GM13977 (cell line): ENCODE measurements at regions not wholly inside any gene's neighbourhood (a gene's known extent, or its start where the extent isn't known, plus 50 kb on each side); places are given as distances from the start of the nearest gene placed in this dataset.
"Not testable (repeated sequence)": the region's sequence is repeated elsewhere in the genome, so short reads cannot be mapped to it uniquely, and the experiment has no call there.

ENCODE experiments used
- DNase-seq: peaks from one replicate; pipeline ENCODE4 v3.0.0; 2012; ENCODE audit warnings: low spot score
- in situ Hi-C: fragments of 300-500 bp; cut with MboI; formaldehyde crosslinking; loops from one replicate; pipeline ENCODE4 v1.12.0; 2022; ENCODE audit warnings: low sequenced_read_pairs, low pct_unique_long_range_greater_than_20kb, mixed read lengths, inconsistent platforms; ENCODE audit not compliant: unreplicated experiment
- TF ChIP-seq, protein P1 (sequence below): IDR thresholded peaks from 2 replicates; pipeline ENCODE4 v1.5.1; 2012; ENCODE audit warnings: mild to moderate bottlenecking, control low read depth; ENCODE audit not compliant: insufficient read depth; ENCODE audit errors: extremely low read depth, missing control alignments

- DNase-seq, result no peak
- TF ChIP-seq, protein P1, sequence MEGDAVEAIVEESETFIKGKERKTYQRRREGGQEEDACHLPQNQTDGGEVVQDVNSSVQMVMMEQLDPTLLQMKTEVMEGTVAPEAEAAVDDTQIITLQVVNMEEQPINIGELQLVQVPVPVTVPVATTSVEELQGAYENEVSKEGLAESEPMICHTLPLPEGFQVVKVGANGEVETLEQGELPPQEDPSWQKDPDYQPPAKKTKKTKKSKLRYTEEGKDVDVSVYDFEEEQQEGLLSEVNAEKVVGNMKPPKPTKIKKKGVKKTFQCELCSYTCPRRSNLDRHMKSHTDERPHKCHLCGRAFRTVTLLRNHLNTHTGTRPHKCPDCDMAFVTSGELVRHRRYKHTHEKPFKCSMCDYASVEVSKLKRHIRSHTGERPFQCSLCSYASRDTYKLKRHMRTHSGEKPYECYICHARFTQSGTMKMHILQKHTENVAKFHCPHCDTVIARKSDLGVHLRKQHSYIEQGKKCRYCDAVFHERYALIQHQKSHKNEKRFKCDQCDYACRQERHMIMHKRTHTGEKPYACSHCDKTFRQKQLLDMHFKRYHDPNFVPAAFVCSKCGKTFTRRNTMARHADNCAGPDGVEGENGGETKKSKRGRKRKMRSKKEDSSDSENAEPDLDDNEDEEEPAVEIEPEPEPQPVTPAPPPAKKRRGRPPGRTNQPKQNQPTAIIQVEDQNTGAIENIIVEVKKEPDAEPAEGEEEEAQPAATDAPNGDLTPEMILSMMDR, result no peak
- in situ Hi-C loops, result no loop called here
Observed at GRCh38 chr2:7167801-7168411, 250.7 kb downstream of the RNF144A start.

DNA sequence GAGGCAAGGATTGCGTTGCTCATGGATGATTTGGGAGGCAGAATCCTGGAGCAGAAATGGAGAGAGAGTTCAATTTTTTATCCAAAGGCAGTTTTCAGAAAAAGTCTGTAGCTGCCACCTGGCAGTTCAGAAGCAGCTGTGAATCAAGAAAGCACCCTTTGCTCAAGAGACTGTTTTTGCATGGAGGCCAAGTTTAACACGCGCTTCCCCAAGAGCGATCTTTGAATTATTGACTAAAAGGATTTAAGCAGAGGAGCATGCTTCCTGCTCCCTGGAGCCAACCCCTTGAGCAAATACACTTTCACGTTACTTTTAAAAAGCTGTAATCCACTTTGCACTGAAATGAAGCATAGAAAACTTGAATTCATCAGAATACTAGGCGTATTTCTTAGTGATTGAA lies 252.4 kb downstream of the RNF144A start:
- in situ Hi-C loops, result no loop called here
- no peak for DNase-seq
- TF ChIP-seq, protein P1, result no peak

DNA sequence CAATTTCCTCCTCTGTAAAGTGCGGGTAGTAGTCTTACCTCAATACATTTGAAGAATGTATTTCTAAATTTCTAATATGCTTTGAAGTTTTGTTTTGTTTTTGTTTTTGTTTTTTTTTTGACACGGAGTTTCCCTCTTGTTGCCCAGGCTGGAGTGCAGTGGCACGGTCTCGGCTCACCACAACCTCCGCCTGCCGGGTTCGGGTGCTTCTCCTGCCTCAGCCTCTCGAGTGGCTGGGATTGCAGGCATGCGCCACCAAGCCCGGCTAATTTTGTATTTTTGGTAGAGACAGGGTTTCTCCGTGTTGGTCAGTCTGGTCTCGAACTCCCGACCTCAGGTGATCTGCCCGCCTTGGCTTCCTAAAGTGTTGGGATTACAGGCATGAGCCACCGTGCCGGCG lies 261.8 kb downstream of the RNF144A start:
- DNase-seq, in situ Hi-C loops: not testable (repeated sequence)

DNA sequence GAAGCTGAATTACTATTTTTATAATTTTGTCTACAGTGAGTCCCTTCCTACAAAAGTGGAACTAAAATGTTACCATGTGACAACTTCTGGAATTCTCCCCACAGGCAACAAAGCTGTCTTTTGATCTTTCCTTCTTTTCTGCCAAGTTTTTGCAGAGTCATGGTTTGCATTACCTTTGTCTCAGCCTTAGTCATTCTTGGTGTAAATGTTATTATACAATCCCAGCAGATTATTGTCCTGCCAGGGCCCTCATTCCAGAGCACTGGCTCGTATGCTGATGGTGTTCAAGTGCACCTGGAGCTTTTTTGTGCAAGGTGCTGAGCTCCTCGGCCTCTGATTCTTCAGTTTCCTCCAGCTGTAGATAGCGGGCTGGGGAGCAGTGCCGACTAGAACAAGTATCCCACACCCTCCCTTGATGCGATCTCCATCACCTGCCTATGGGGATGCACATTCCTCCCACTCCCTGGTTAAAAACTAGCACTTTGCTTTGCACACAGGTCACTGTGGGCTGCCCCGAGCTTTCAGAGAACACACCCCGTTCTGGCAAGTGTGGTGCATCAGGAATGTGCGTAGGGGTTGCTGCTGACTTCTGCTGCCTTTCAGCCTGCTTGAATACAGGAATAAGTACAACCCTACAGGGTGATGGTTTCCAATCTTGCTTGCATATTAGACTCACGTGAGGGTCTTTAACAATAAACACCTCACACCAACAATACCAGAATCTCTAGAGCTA lies 263.6 kb downstream of the RNF144A start:
- DNase-seq, result no peak
- in situ Hi-C loops, result no loop called here
- TF ChIP-seq, protein P1, result no peak

GRCh38 chr2:7182525-7182924 lies 265.3 kb downstream of the RNF144A start:
- TF ChIP-seq, protein P1, result no peak
- no peak for DNase-seq
- in situ Hi-C loops, result no loop called here

GRCh38 chr2:7189106-7189505 lies 271.9 kb downstream of the RNF144A start:
- no peak for DNase-seq
- in situ Hi-C loops, result no loop called here

More at GRCh38 chr2:7189106-7189505, 271.9 kb downstream of the RNF144A start:
- TF ChIP-seq, protein P1, result no peak
